ENCODE measurements at regions not wholly inside any gene's neighbourhood (a gene's known extent, or its start where the extent isn't known, plus 50 kb on each side); places are given as distances from the start of the nearest gene placed in this dataset.

DNA sequence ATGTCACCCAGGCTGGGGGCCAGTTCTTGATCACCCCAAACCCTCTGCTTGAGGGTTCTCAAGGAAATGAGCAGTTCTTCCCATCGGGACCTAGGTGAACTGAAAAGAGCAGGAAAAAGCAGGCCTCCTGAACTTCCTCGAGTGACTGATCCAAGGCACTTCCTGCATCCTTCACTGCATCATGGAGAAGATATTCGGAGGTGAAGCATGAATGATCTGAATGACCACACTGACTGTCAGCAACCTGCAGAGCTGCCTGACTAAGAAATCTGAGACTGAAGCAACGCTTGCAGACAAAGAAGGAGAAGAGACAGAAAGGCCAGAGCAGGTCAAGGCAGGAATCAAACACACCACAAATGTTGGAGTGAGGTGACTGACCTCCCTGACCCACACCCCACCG is 420.2 kb downstream of the AGTPBP1 start:
- no peaks in the 10 kb centered on the region for H3K36me3 ChIP-seq (ENCODE audit: control insufficient read depth in 2 of 2, insufficient read depth in 1 of 2, low read length in 2 of 2)
- H3K4me3 ChIP-seq (ENCODE audit: low read depth, low read length), result no peak overlapping the region
- ChIA-PET POLR2A (no interaction called here), CTCF (no interaction called here)
- no peak overlapping the region for H3K27ac ChIP-seq (ENCODE audit: extremely low read depth, low read depth, low read length)
- no peak for TF ChIP-seq ZFP69B (tag by site-specific recombination; IDR thresholded peaks at IDR 0.05)
- TF ChIP-seq ZNF19 (tag by site-specific recombination; IDR thresholded peaks at IDR 0.05; ENCODE audit: low read depth), result no peak
- no peak for TF ChIP-seq ZNF768 (tag by site-specific recombination; IDR thresholded peaks at IDR 0.05)
- TF ChIP-seq ZNF501 (tag by site-specific recombination; IDR thresholded peaks at IDR 0.05), result no peak
- no peak for TF ChIP-seq GLI2 (tag by site-specific recombination; IDR thresholded peaks at IDR 0.05; ENCODE audit: borderline replicate concordance, low read depth)
- TF ChIP-seq, protein P1, sequence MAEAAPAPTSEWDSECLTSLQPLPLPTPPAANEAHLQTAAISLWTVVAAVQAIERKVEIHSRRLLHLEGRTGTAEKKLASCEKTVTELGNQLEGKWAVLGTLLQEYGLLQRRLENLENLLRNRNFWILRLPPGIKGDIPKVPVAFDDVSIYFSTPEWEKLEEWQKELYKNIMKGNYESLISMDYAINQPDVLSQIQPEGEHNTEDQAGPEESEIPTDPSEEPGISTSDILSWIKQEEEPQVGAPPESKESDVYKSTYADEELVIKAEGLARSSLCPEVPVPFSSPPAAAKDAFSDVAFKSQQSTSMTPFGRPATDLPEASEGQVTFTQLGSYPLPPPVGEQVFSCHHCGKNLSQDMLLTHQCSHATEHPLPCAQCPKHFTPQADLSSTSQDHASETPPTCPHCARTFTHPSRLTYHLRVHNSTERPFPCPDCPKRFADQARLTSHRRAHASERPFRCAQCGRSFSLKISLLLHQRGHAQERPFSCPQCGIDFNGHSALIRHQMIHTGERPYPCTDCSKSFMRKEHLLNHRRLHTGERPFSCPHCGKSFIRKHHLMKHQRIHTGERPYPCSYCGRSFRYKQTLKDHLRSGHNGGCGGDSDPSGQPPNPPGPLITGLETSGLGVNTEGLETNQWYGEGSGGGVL (tag by site-specific recombination; IDR thresholded peaks at IDR 0.05), result no peak
- no peak for TF ChIP-seq ZNF621 (tag by site-specific recombination; IDR thresholded peaks at IDR 0.05)
- no peak for TF ChIP-seq ZNF175 (tag by site-specific recombination; IDR thresholded peaks at IDR 0.05)
- TF ChIP-seq, protein P2, sequence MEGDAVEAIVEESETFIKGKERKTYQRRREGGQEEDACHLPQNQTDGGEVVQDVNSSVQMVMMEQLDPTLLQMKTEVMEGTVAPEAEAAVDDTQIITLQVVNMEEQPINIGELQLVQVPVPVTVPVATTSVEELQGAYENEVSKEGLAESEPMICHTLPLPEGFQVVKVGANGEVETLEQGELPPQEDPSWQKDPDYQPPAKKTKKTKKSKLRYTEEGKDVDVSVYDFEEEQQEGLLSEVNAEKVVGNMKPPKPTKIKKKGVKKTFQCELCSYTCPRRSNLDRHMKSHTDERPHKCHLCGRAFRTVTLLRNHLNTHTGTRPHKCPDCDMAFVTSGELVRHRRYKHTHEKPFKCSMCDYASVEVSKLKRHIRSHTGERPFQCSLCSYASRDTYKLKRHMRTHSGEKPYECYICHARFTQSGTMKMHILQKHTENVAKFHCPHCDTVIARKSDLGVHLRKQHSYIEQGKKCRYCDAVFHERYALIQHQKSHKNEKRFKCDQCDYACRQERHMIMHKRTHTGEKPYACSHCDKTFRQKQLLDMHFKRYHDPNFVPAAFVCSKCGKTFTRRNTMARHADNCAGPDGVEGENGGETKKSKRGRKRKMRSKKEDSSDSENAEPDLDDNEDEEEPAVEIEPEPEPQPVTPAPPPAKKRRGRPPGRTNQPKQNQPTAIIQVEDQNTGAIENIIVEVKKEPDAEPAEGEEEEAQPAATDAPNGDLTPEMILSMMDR (tag by site-specific recombination; IDR thresholded peaks at IDR 0.05), result no peak
- TF ChIP-seq, protein P3, sequence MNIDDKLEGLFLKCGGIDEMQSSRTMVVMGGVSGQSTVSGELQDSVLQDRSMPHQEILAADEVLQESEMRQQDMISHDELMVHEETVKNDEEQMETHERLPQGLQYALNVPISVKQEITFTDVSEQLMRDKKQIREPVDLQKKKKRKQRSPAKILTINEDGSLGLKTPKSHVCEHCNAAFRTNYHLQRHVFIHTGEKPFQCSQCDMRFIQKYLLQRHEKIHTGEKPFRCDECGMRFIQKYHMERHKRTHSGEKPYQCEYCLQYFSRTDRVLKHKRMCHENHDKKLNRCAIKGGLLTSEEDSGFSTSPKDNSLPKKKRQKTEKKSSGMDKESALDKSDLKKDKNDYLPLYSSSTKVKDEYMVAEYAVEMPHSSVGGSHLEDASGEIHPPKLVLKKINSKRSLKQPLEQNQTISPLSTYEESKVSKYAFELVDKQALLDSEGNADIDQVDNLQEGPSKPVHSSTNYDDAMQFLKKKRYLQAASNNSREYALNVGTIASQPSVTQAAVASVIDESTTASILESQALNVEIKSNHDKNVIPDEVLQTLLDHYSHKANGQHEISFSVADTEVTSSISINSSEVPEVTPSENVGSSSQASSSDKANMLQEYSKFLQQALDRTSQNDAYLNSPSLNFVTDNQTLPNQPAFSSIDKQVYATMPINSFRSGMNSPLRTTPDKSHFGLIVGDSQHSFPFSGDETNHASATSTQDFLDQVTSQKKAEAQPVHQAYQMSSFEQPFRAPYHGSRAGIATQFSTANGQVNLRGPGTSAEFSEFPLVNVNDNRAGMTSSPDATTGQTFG (tag by site-specific recombination; IDR thresholded peaks at IDR 0.05; ENCODE audit: borderline replicate concordance), result no peak
- no peak for TF ChIP-seq ZNF837 (tag by site-specific recombination; IDR thresholded peaks at IDR 0.05)
- TF ChIP-seq, protein P4, sequence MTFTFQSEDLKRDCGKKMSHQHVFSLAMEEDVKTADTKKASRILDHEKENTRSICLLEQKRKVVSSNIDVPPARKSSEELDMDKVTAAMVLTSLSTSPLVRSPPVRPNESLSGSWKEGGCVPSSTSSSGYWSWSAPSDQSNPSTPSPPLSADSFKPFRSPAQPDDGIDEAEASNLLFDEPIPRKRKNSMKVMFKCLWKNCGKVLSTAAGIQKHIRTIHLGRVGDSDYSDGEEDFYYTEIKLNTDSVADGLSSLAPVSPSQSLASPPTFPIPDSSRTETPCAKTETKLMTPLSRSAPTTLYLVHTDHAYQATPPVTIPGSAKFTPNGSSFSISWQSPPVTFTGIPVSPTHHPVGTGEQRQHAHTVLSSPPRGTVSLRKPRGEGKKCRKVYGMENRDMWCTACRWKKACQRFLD (tag by site-specific recombination; IDR thresholded peaks at IDR 0.05), result no peak
- no peak for TF ChIP-seq ZNF132 (tag by site-specific recombination; IDR thresholded peaks at IDR 0.05; ENCODE audit: borderline replicate concordance)
- TF ChIP-seq ZNF324 (tag by site-specific recombination; IDR thresholded peaks at IDR 0.05), result no peak
- no peak for TF ChIP-seq YY1 (tag by site-specific recombination; IDR thresholded peaks at IDR 0.05)
- TF ChIP-seq ZBTB48 (tag by site-specific recombination; IDR thresholded peaks at IDR 0.05), result no peak
- no peak for TF ChIP-seq ZNF23 (tag by site-specific recombination; IDR thresholded peaks at IDR 0.05; ENCODE audit: borderline replicate concordance)
- TF ChIP-seq ZNF416 (tag by site-specific recombination; IDR thresholded peaks at IDR 0.05), result no peak
- no peak for TF ChIP-seq ZBTB8A (tag by site-specific recombination; IDR thresholded peaks at IDR 0.05)
- H3K9me3 ChIP-seq (ENCODE audit: control insufficient read depth, insufficient read depth, low read depth, low read length), result no peaks in the 10 kb centered on the region
- H3K4me1 ChIP-seq (ENCODE audit: control insufficient read depth, insufficient read depth, low read length), result no peaks in the 10 kb centered on the region
